ENCODE measurements at regions not wholly inside any gene's neighbourhood (a gene's known extent, or its start where the extent isn't known, plus 50 kb on each side); places are given as distances from the start of the nearest gene placed in this dataset.

- Histone ChIP-seq H3K9me3 (no peaks in the 10 kb centered on the region), H3K4me3 (no peak overlapping the region), H3K4me1 (no peaks in the 10 kb centered on the region), H3K27ac (no peak overlapping the region), H3K4me2 (no peak overlapping the region)
- FAIRE-seq (no peak), DNase-seq (ENCODE audit: low read depth in 1 of 2, low spot score in 1 of 2) (no peak), ATAC-seq (no peak)
- POLR2A ChIA-PET, result no interaction called here
- TF ChIP-seq RFX5 (IDR thresholded peaks at IDR 0.05) (no peak), HDAC2 (IDR thresholded peaks at IDR 0.05) (no peak), FOSB (CRISPR knock-in tag; IDR thresholded peaks at IDR 0.05) (no peak), USF2 (IDR thresholded peaks at IDR 0.05) (no peak), NR3C1 (IDR thresholded peaks at IDR 0.05) (no peak), EHMT2 (IDR thresholded peaks at IDR 0.05; ENCODE audit: low read depth) (no peak), CBX8 (IDR thresholded peaks at IDR 0.05) (no peak), MAZ (IDR thresholded peaks at IDR 0.05; ENCODE audit: borderline replicate concordance, low read depth, low read length) (no peak)
- CTCF ChIA-PET, result interaction anchor here (1.3 kb wide), 1 partner anchor 72 kb away, joined by 3 read pairs; no protein-coding TSS in a partner anchor
- WGBS (ENCODE audit: missing lambda C conversion rate), result 19% methylated on average over 17 of the region's 17 CpGs
These were observed 166.5 kb downstream of the PHETA1 start for GRCh38 chr12:111202237-111202915.

- ATAC-seq (no peak), DNase-seq (ENCODE audit: low read depth in 1 of 2, low spot score in 1 of 2) (no peak), FAIRE-seq (no peak)
- TF ChIP-seq GATA3 (IDR thresholded peaks at IDR 0.05; ENCODE audit: borderline replicate concordance), result no peak
- TF ChIP-seq ESRRA (IDR thresholded peaks at IDR 0.05; ENCODE audit: borderline replicate concordance, low read length), result no peak
- no peak for TF ChIP-seq BCL3 (IDR thresholded peaks at IDR 0.05)
- no peak for TF ChIP-seq USF2 (IDR thresholded peaks at IDR 0.05)
- TF ChIP-seq KDM5A (IDR thresholded peaks at IDR 0.05), result no peak
- TF ChIP-seq HEYL (CRISPR knock-in tag; IDR thresholded peaks at IDR 0.05), result no peak
- no peak for TF ChIP-seq EHF (CRISPR knock-in tag; IDR thresholded peaks at IDR 0.05)
- TF ChIP-seq MAZ (IDR thresholded peaks at IDR 0.05; ENCODE audit: borderline replicate concordance, low read depth, low read length), result no peak
- no peak for TF ChIP-seq CHD4 (IDR thresholded peaks at IDR 0.05; ENCODE audit: borderline replicate concordance)
- TF ChIP-seq JUNB (IDR thresholded peaks at IDR 0.05), result no peak
- TF ChIP-seq CBX2 (IDR thresholded peaks at IDR 0.05; ENCODE audit: borderline replicate concordance, low read depth), result no peak
- no peak for TF ChIP-seq E2F6 (IDR thresholded peaks at IDR 0.05; ENCODE audit: borderline replicate concordance, low read depth)
- TF ChIP-seq RCOR1 (IDR thresholded peaks at IDR 0.05; ENCODE audit: low read depth, low read length), result no peak
- TF ChIP-seq MAX (IDR thresholded peaks at IDR 0.05), result no peak
- no peak for TF ChIP-seq NPAS2 (CRISPR knock-in tag; IDR thresholded peaks at IDR 0.05; ENCODE audit: borderline replicate concordance)
- TF ChIP-seq EP300 (IDR thresholded peaks at IDR 0.05), result no peak
- no peak for TF ChIP-seq RARB (CRISPR knock-in tag; IDR thresholded peaks at IDR 0.05)
- TF ChIP-seq HMGXB4 (CRISPR knock-in tag; IDR thresholded peaks at IDR 0.05; ENCODE audit: borderline replicate concordance), result no peak
- no peak for TF ChIP-seq HOXB5 (CRISPR knock-in tag; IDR thresholded peaks at IDR 0.05)
- no peaks in the 10 kb centered on the region for H3K4me1 ChIP-seq
- H3K27ac ChIP-seq, result no peak overlapping the region
- H3K4me3 ChIP-seq, result no peak overlapping the region
- ChIA-PET CTCF (interaction anchor here (1.1 to 1.3 kb wide), 2 partner anchors 9 to 73 kb away, joined by 3 to 4 read pairs; no protein-coding TSS in a partner anchor), POLR2A (no interaction called here)
- 12% methylated on average over 11 of the region's 11 CpGs for WGBS (ENCODE audit: missing lambda C conversion rate)
- H3K4me2 ChIP-seq, result no peak overlapping the region
- no peaks in the 10 kb centered on the region for H3K9me3 ChIP-seq
These were observed 167.2 kb downstream of the PHETA1 start for GRCh38 chr12:111201495-111202236.

Data from A549 (cell line).